ENCODE measurements at regions not wholly inside any gene's neighbourhood (a gene's known extent, or its start where the extent isn't known, plus 50 kb on each side); places are given as distances from the start of the nearest gene placed in this dataset.

- Histone ChIP-seq H3K36me3 (ENCODE audit: control insufficient read depth, insufficient read depth, low read length) (no peaks in the 10 kb centered on the region), H3K4me3 (ENCODE audit: low read length) (no peak overlapping the region), H3K9me3 (ENCODE audit: control insufficient read depth, insufficient read depth, low read length) (no peaks in the 10 kb centered on the region), H3K27me3 (ENCODE audit: control insufficient read depth, insufficient read depth, low read length) (no peaks in the 10 kb centered on the region), H3K27ac (ENCODE audit: low read length) (no peak overlapping the region), H3K4me1 (ENCODE audit: control insufficient read depth, insufficient read depth, low read length) (peaks cover 16% of the 10 kb centered on the region)
- WGBS (ENCODE audit: insufficient coverage) = 94% methylated on average over 2 of the region's 3 CpGs
- ATAC-seq (no peak), DNase-seq (no peak)
- intact Hi-C loops (cut with micrococcal nuclease) = no loop called here
- Mint-ChIP-seq H3K36me3 (no peaks in the 10 kb centered on the region), H3K9me3 (peaks cover 0 to 2% of the 10 kb centered on the region in 2 donors), H3K4me3 (no peak overlapping the region), H3K27me3 (ENCODE audit: low read depth in 2 of 2) (peaks cover 0 to 17% of the 10 kb centered on the region in 2 donors), H3K4me1 (peaks cover 15 to 19% of the 10 kb centered on the region in 2 donors), H3K27ac (no peak overlapping the region)
- TF ChIP-seq, protein P1, sequence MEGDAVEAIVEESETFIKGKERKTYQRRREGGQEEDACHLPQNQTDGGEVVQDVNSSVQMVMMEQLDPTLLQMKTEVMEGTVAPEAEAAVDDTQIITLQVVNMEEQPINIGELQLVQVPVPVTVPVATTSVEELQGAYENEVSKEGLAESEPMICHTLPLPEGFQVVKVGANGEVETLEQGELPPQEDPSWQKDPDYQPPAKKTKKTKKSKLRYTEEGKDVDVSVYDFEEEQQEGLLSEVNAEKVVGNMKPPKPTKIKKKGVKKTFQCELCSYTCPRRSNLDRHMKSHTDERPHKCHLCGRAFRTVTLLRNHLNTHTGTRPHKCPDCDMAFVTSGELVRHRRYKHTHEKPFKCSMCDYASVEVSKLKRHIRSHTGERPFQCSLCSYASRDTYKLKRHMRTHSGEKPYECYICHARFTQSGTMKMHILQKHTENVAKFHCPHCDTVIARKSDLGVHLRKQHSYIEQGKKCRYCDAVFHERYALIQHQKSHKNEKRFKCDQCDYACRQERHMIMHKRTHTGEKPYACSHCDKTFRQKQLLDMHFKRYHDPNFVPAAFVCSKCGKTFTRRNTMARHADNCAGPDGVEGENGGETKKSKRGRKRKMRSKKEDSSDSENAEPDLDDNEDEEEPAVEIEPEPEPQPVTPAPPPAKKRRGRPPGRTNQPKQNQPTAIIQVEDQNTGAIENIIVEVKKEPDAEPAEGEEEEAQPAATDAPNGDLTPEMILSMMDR (IDR thresholded peaks at IDR 0.05) = no peak
These were observed 55.4 kb upstream of the GREM2 start for GRCh38 chr1:240667351-240667750.

DNA sequence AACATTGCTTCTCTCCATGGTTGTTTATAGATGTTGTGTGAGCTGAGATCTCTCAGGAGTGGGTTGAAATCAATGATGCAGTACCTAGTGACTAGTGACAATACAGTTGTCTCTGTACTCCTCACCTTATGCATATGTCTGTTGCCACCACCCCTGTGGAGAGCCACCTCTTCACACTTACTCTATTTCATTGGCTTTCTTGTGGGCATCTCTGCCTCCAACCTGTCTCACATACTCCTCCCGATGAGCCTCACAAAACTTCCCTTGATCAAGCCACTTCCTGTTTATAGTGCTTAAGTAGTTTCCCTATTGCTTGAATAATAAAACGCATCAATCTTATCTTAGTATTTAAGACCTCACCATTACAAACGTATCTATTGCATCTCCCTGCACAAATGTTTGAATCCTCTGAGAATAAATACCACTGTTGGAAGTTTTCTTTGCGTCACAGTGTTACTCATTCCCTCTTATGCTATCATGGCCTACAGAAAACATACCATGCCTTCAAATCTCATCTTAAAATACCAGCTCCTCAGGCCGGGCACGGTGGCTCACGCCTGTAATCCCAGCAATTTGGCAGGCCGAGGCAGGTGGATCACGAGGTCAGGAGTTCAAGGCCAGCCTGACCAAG, 54.7 kb upstream of the GREM2 start:
- Histone ChIP-seq H3K4me3 (ENCODE audit: low read length) (no peak overlapping the region), H3K27me3 (ENCODE audit: control insufficient read depth, insufficient read depth, low read length) (no peaks in the 10 kb centered on the region), H3K9me3 (ENCODE audit: control insufficient read depth, insufficient read depth, low read length) (no peaks in the 10 kb centered on the region), H3K27ac (ENCODE audit: low read length) (no peak overlapping the region), H3K4me1 (ENCODE audit: control insufficient read depth, insufficient read depth, low read length) (peaks cover 16% of the 10 kb centered on the region), H3K36me3 (ENCODE audit: control insufficient read depth, insufficient read depth, low read length) (no peaks in the 10 kb centered on the region)
- H3K4me3 Mint-ChIP-seq = peak overlapping the region; percentile 29
- peaks cover 0 to 2% of the 10 kb centered on the region in 2 donors for H3K9me3 Mint-ChIP-seq
- WGBS (ENCODE audit: insufficient coverage) = 72% methylated on average over 9 of the region's 9 CpGs
- intact Hi-C loops (cut with micrococcal nuclease) = no loop called here
- TF ChIP-seq, protein P1 (IDR thresholded peaks at IDR 0.05) = no peak
- peaks cover 0 to 21% of the 10 kb centered on the region in 2 donors for H3K27me3 Mint-ChIP-seq (ENCODE audit: low read depth in 2 of 2)
- no peak overlapping the region for H3K27ac Mint-ChIP-seq
- no peaks in the 10 kb centered on the region for H3K36me3 Mint-ChIP-seq
- peak in 1 of 2 donors; percentile 54 for DNase-seq
- H3K4me1 Mint-ChIP-seq = peaks cover 15 to 19% of the 10 kb centered on the region in 2 donors
- peak; percentile 44 to 93 (median 47) for ATAC-seq

DNA sequence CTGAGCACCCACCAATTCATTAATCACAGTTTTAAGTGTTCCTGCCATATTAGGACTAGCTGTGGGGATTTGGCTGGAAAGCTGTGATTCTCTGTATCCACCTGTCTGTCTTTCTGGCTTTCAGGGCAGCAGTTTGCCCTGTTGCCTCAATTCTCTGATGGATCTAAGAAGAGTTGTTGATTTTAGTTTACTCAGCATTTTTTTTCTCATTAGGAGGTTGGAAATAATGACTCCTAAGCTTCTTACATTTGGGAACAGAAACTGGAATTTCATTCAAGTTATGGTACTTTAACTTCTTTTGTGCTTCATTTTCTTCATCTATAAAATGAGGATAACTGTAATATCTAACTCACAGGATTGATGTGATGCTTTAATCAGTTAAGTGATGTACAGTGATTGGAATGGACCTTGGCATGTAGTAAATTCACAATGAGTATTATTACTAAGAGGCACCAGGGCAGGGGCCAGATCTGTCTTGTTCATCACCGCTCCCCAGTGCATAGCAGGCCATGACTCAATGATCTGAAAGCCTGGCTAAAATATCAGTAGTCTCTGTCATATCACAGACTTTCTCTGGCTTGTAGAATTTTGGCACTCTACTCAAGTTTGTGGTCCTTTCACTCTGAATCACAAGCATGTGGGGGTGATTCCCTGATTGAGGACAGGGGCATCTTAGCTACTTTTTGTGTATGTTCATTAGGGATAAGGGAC, 51.4 kb upstream of the GREM2 start:
- intact Hi-C loops (cut with micrococcal nuclease) = no loop called here
- H3K4me1 Mint-ChIP-seq = peaks cover 15 to 19% of the 10 kb centered on the region in 2 donors
- H3K36me3 Mint-ChIP-seq = no peaks in the 10 kb centered on the region
- ATAC-seq (no peak), DNase-seq (no peak)
- H3K9me3 Mint-ChIP-seq = peaks cover 0 to 2% of the 10 kb centered on the region in 2 donors
- H3K27ac Mint-ChIP-seq = no peak overlapping the region
- no peak overlapping the region for H3K4me3 Mint-ChIP-seq
- Histone ChIP-seq H3K27me3 (ENCODE audit: control insufficient read depth, insufficient read depth, low read length) (no peaks in the 10 kb centered on the region), H3K36me3 (ENCODE audit: control insufficient read depth, insufficient read depth, low read length) (no peaks in the 10 kb centered on the region), H3K4me1 (ENCODE audit: control insufficient read depth, insufficient read depth, low read length) (peaks cover 16% of the 10 kb centered on the region), H3K9me3 (ENCODE audit: control insufficient read depth, insufficient read depth, low read length) (no peaks in the 10 kb centered on the region), H3K4me3 (ENCODE audit: low read length) (no peak overlapping the region), H3K27ac (ENCODE audit: low read length) (no peak overlapping the region)
- 84% methylated on average over 1 of the region's 1 CpG for WGBS (ENCODE audit: insufficient coverage)
- TF ChIP-seq, protein P1 (IDR thresholded peaks at IDR 0.05) = no peak
- H3K27me3 Mint-ChIP-seq (ENCODE audit: low read depth in 2 of 2) = peaks cover 8 to 48% of the 10 kb centered on the region in 2 donors

Measured in natural killer cell (primary cell).